Mucosa of rectum (tissue), 2 donors: ENCODE measurements at regions not wholly inside any gene's neighbourhood (a gene's known extent, or its start where the extent isn't known, plus 50 kb on each side); places are given as distances from the start of the nearest gene placed in this dataset.

ENCODE experiments used
- H3K27ac ChIP-seq, 2 donors: one replicate each; pipeline ENCODE4 v1.7.0; 2013; ENCODE audit warnings: inconsistent platforms in 2 of 2, low read depth in 2 of 2, low read length in 2 of 2
- H3K27me3 ChIP-seq, 2 donors: one replicate each; pipeline ENCODE4 v1.7.0; 2013; ENCODE audit warnings: low read length in 2 of 2; ENCODE audit not compliant: control insufficient read depth in 2 of 2, insufficient read depth in 2 of 2
- H3K36me3 ChIP-seq, 2 donors: one replicate each; pipeline ENCODE4 v1.7.0; 2013; ENCODE audit warnings: low read length in 2 of 2; ENCODE audit not compliant: control insufficient read depth in 2 of 2, insufficient read depth in 2 of 2
- H3K4me1 ChIP-seq, 2 donors: one replicate each; pipeline ENCODE4 v1.7.0; 2013; ENCODE audit warnings: low read length in 2 of 2, mild to moderate bottlenecking in 1 of 2; ENCODE audit not compliant: control insufficient read depth in 2 of 2, insufficient read depth in 2 of 2
- H3K4me3 ChIP-seq, 2 donors: one replicate each; pipeline ENCODE4 v1.7.0; 2013; ENCODE audit warnings: low read length in 2 of 2
- H3K9ac ChIP-seq, 2 donors: one replicate each; pipeline ENCODE4 v1.7.0; 2013; ENCODE audit warnings: low read length in 2 of 2, low read depth in 1 of 2, mild to moderate bottlenecking in 1 of 2
- H3K9me3 ChIP-seq, 2 donors: one replicate each; pipeline ENCODE4 v1.7.0; 2013; ENCODE audit warnings: low read length in 2 of 2; ENCODE audit not compliant: control insufficient read depth in 2 of 2
- donor health status: healthy.
- donor health status: Normal muscosa, but diverticular disease.

GRCh38 chr17:77590951-77591735, 367.4 kb upstream of the TNRC6C start:
- Histone ChIP-seq H3K4me1 (peaks cover 14 to 17% of the 10 kb centered on the region in 2 donors), H3K36me3 (no peaks in the 10 kb centered on the region), H3K9me3 (no peaks in the 10 kb centered on the region), H3K27me3 (peaks cover 0 to 3% of the 10 kb centered on the region in 2 donors), H3K9ac (no peak overlapping the region), H3K27ac (no peak overlapping the region), H3K4me3 (peak overlapping the region in 1 of 2 donors; percentile 37)

GRCh38 chr17:77592106-77592865, 366.2 kb upstream of the TNRC6C start:
- no peaks in the 10 kb centered on the region for H3K9me3 ChIP-seq
- no peaks in the 10 kb centered on the region for H3K36me3 ChIP-seq
- peaks cover 14 to 17% of the 10 kb centered on the region in 2 donors for H3K4me1 ChIP-seq
- H3K4me3 ChIP-seq = no peak overlapping the region
- H3K9ac ChIP-seq = no peak overlapping the region
- peaks cover 2 to 3% of the 10 kb centered on the region in 2 donors for H3K27me3 ChIP-seq
- no peak overlapping the region for H3K27ac ChIP-seq

- H3K27me3 ChIP-seq = peaks cover 2 to 3% of the 10 kb centered on the region in 2 donors
- H3K4me1 ChIP-seq = peaks cover 14 to 17% of the 10 kb centered on the region in 2 donors
- H3K4me3 ChIP-seq = no peak overlapping the region
- H3K9me3 ChIP-seq = no peaks in the 10 kb centered on the region
- H3K9ac ChIP-seq = no peak overlapping the region
- H3K27ac ChIP-seq = no peak overlapping the region
- H3K36me3 ChIP-seq = no peaks in the 10 kb centered on the region
These were observed 365.4 kb upstream of the TNRC6C start for GRCh38 chr17:77593081-77593480.

- Histone ChIP-seq H3K36me3 (no peaks in the 10 kb centered on the region), H3K9ac (no peak overlapping the region), H3K9me3 (no peaks in the 10 kb centered on the region), H3K27me3 (peaks cover 2 to 3% of the 10 kb centered on the region in 2 donors), H3K27ac (no peak overlapping the region), H3K4me3 (no peak overlapping the region), H3K4me1 (peaks cover 14 to 17% of the 10 kb centered on the region in 2 donors)
These were observed 363.9 kb upstream of the TNRC6C start for GRCh38 chr17:77594416-77595209.

GRCh38 chr17:77596491-77597417, 361.7 kb upstream of the TNRC6C start:
- no peaks in the 10 kb centered on the region for H3K9me3 ChIP-seq
- H3K4me3 ChIP-seq = no peak overlapping the region
- no peaks in the 10 kb centered on the region for H3K36me3 ChIP-seq
- no peak overlapping the region for H3K27ac ChIP-seq
- no peak overlapping the region for H3K9ac ChIP-seq
- peaks cover 12 to 13% of the 10 kb centered on the region in 2 donors for H3K4me1 ChIP-seq
- peaks cover 0 to 2% of the 10 kb centered on the region in 2 donors for H3K27me3 ChIP-seq

- Histone ChIP-seq H3K9ac (no peak overlapping the region), H3K27me3 (peaks cover 0 to 2% of the 10 kb centered on the region in 2 donors), H3K36me3 (no peaks in the 10 kb centered on the region), H3K4me1 (peaks cover 8 to 9% of the 10 kb centered on the region in 2 donors), H3K9me3 (no peaks in the 10 kb centered on the region), H3K4me3 (no peak overlapping the region), H3K27ac (no peak overlapping the region)
These were observed 360.9 kb upstream of the TNRC6C start for GRCh38 chr17:77597418-77598240.

GRCh38 chr17:77598241-77598620, 360.3 kb upstream of the TNRC6C start:
- H3K36me3 ChIP-seq = no peaks in the 10 kb centered on the region
- no peak overlapping the region for H3K27ac ChIP-seq
- no peaks in the 10 kb centered on the region for H3K9me3 ChIP-seq
- peaks cover 8 to 9% of the 10 kb centered on the region in 2 donors for H3K4me1 ChIP-seq
- H3K27me3 ChIP-seq = peaks cover 0 to 2% of the 10 kb centered on the region in 2 donors
- no peak overlapping the region for H3K4me3 ChIP-seq
- no peak overlapping the region for H3K9ac ChIP-seq

- H3K4me3 ChIP-seq = no peak overlapping the region
- no peaks in the 10 kb centered on the region for H3K9me3 ChIP-seq
- no peak overlapping the region for H3K9ac ChIP-seq
- no peak overlapping the region for H3K27ac ChIP-seq
- H3K36me3 ChIP-seq = no peaks in the 10 kb centered on the region
- H3K27me3 ChIP-seq = peaks cover 0 to 2% of the 10 kb centered on the region in 2 donors
- H3K4me1 ChIP-seq = peaks cover 8 to 9% of the 10 kb centered on the region in 2 donors
These were observed 358.8 kb upstream of the TNRC6C start for GRCh38 chr17:77599699-77600098.

- Histone ChIP-seq H3K9me3 (no peaks in the 10 kb centered on the region), H3K27ac (no peak overlapping the region), H3K27me3 (peaks cover 0 to 2% of the 10 kb centered on the region in 2 donors), H3K4me1 (peaks cover 6 to 9% of the 10 kb centered on the region in 2 donors), H3K4me3 (no peak overlapping the region), H3K9ac (no peak overlapping the region), H3K36me3 (no peaks in the 10 kb centered on the region)
These were observed 358.2 kb upstream of the TNRC6C start for GRCh38 chr17:77600346-77600745.
